Esophagus muscularis mucosa (tissue), 4 donors: ENCODE measurements at regions not wholly inside any gene's neighbourhood (a gene's known extent, or its start where the extent isn't known, plus 50 kb on each side); places are given as distances from the start of the nearest gene placed in this dataset.

Source experiments
- DNase-seq: peaks from one replicate; pipeline ENCODE4 v3.0.0-alpha.2; 2017; ENCODE audit errors: extremely low spot score
- H3K27ac ChIP-seq, 4 donors: fragments of 200-600 bp; sonication (generic); replicated peaks in 1 of 4; 1 replicate in 3 of 4; 2 replicates in 1 of 4; pipeline ENCODE4 v1.5.1; 2016 to 2019; ENCODE audit warnings: mild to moderate bottlenecking in 1 of 4
- H3K27me3 ChIP-seq, 4 donors: fragments of 200-600 bp; sonication (generic); one replicate each; pipeline versions ENCODE4 v1.5.1 to v1.6.0; 2016 to 2019
- H3K36me3 ChIP-seq, 4 donors: fragments of 200-600 bp; sonication (generic); one replicate each; pipeline ENCODE4 v1.5.1; 2016 to 2019
- H3K4me1 ChIP-seq, 4 donors: fragments of 200-600 bp; sonication (generic); one replicate each; pipeline ENCODE4 v1.5.1; 2016 to 2019
- H3K4me3 ChIP-seq, 4 donors: fragments of 200-600 bp; sonication (generic); 1 replicate in 2 of 4; 2 replicates in 2 of 4; pipeline ENCODE4 v1.5.1; 2016 to 2019; ENCODE audit warnings: mild to moderate bottlenecking in 4 of 4, moderate library complexity in 1 of 4
- H3K9me3 ChIP-seq, 4 donors: fragments of 200-600 bp; sonication (generic); 1 replicate in 3 of 4; 2 replicates in 1 of 4; pipeline ENCODE4 v1.5.1; 2016 to 2019
- EP300 ChIP-seq: sonication (generic); formaldehyde crosslinking; IDR thresholded peaks from one replicate; pipeline ENCODE4 v1.6.1; 2017; ENCODE audit warnings: antibody characterized with exemption
- POLR2A ChIP-seq: fragments of 450-650 bp; IDR thresholded peaks from one replicate; pipeline ENCODE4 v1.6.1; 2017; ENCODE audit warnings: antibody characterized with exemption, moderate library complexity, mild to moderate bottlenecking, low read depth
- POLR2AphosphoS5 ChIP-seq, 2 donors: sonication (generic); formaldehyde crosslinking; IDR thresholded peaks; one replicate each; pipeline ENCODE4 v1.6.1; 2017; ENCODE audit warnings: antibody characterized with exemption in 2 of 2
- WGBS: methylation state at CpG from one replicate; pipeline ENCODE4 v1.1.5; 2018; 5-methylcytosine and 5-hydroxymethylcytosine counted together
- intact Hi-C: fragments of 100-400 bp; cut with DNase I; formaldehyde crosslinking; loops from one replicate; pipeline ENCODE4 v1.15.1; 2023
- TF ChIP-seq, protein P1 (sequence below), 3 experiments: fragments of 200-600 bp in 2 of 3; fragments of 450-650 bp in 1 of 3; sonication (generic) in 2 of 3; IDR thresholded peaks; one replicate each; pipeline ENCODE4 v1.5.1; 2017 to 2019; ENCODE audit warnings: antibody characterized with exemption in 3 of 3, mild to moderate bottlenecking in 2 of 3, moderate library complexity in 1 of 3

DNA sequence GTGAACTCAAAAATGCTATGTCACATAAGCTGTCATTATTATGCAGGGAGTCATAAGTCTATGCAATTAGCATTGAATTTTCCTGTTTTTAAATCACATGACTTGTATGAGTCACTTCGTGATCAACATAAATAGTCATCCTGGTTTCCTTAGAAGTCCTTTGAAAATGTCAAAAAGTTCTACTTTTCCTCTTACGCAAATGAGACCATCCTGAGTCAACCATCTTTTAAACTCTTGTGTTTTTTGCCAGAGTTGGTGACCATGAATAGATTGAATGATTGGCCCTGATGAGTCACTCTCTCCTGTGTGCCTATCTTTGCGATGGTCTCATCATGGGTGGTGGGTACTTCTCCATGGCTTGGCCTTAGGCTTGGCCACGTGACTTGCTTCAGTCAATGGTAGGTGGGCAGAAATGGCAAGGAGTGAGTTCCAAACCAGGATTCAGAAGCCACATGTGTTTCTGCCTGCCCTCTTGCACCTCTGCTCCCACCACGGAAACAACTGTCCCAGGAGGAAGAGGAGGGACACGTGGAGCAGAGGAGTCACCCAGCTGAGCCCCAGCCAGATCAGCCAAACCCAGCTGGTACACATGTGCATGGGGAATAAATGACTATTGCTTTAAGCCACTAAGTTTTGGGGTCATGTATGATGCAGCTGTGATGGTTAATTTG lies 123.5 kb upstream of the CACNA1A start:
- TF ChIP-seq EP300: no peak
- TF ChIP-seq, protein P1, sequence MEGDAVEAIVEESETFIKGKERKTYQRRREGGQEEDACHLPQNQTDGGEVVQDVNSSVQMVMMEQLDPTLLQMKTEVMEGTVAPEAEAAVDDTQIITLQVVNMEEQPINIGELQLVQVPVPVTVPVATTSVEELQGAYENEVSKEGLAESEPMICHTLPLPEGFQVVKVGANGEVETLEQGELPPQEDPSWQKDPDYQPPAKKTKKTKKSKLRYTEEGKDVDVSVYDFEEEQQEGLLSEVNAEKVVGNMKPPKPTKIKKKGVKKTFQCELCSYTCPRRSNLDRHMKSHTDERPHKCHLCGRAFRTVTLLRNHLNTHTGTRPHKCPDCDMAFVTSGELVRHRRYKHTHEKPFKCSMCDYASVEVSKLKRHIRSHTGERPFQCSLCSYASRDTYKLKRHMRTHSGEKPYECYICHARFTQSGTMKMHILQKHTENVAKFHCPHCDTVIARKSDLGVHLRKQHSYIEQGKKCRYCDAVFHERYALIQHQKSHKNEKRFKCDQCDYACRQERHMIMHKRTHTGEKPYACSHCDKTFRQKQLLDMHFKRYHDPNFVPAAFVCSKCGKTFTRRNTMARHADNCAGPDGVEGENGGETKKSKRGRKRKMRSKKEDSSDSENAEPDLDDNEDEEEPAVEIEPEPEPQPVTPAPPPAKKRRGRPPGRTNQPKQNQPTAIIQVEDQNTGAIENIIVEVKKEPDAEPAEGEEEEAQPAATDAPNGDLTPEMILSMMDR (IDR thresholded peaks at IDR 0.05): no peak
- TF ChIP-seq POLR2A: no peak
- no peak for TF ChIP-seq POLR2AphosphoS5 (IDR thresholded peaks at IDR 0.05)
- no peak for DNase-seq
- no peaks in the 10 kb centered on the region for H3K36me3 ChIP-seq
- no peak overlapping the region for H3K27ac ChIP-seq
- peaks cover 0 to 7% (median 5%) of the 10 kb centered on the region in 4 donors for H3K4me1 ChIP-seq
- H3K4me3 ChIP-seq: no peak overlapping the region
- intact Hi-C loops: no loop called here
- 82% methylated on average over 6 of the region's 6 CpGs for WGBS
- peaks cover 0 to 6% (median 0%) of the 10 kb centered on the region in 4 donors for H3K9me3 ChIP-seq
- H3K27me3 ChIP-seq: peaks cover 0 to 50% (median 10%) of the 10 kb centered on the region in 4 donors

DNA sequence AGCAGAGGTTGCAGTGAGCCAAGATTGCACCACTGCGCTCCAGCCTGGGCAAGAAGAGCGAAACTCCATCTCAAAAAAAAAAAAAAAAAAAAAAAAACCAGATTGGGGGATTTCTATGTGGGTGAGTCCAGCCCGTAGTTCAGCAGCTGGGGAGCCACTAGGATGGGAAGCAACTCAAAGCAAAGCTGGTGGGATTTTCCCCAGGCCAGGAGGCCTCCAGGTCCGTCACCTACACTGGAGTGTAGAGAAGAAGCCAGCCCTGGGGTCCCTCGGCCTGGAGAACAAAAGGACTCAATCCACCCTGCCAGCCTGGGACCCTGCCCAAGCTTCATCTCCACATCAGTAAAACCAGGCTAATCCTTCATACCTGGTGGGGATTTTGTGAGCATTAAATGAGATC lies 121.3 kb upstream of the CACNA1A start:
- no peak for DNase-seq
- TF ChIP-seq, protein P1 (IDR thresholded peaks at IDR 0.05): no peak
- no peak for TF ChIP-seq EP300
- no peak for TF ChIP-seq POLR2A
- WGBS: 83% methylated on average over 5 of the region's 5 CpGs
- Histone ChIP-seq H3K27me3 (peaks cover 0 to 73% (median 22%) of the 10 kb centered on the region in 4 donors), H3K4me3 (no peak overlapping the region), H3K36me3 (no peaks in the 10 kb centered on the region), H3K9me3 (no peaks in the 10 kb centered on the region), H3K4me1 (peaks cover 0 to under 1% (median 0%) of the 10 kb centered on the region in 4 donors), H3K27ac (no peak overlapping the region)
- intact Hi-C loops: no loop called here

DNA sequence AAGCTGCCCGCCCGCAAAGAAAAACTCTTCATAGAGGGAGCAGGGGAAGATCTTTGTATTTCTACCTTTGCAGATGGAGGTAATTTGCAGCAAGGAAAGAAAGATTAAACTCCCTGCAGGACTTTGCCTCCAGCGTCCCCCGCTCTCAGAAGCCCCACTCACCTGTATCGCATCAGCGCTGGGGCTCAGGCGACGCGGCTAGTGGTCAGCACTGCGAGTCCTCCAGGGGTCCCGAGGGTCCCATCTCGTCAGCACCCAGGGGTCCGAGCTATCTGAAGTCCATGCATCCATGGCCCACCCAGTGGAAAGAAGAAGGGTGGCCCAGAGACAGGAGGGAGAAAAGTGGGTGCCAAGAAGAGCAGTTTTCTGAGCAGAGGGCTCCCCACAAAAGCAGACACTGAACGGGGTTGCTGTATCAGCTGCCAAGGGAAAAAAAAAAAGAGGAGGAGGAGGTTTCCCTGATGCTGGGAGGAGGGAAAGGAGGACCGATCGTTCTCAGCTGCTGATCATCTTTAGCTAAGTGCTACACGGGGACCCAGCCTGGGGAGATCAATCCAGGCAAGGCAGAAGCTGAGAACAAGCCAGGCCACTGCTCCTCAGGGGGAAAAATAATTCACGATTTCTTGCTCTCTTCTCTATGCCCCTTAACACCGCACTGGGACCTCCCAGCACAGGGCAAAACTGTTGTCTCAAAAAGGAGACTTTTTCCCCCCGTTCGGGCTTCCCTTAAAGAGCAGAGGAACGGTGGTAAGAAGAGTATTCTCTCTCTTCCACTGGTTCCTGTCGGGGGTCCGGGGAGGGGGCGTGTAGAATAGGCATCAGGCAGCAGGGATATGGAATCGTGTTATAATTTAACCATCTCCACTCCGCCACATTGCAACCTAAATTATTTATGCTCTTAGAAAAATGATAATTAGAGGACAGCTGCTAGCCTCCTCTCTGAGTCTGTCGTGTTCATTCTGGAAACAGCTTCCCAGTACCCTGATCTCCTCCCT lies 117.7 kb upstream of the CACNA1A start:
- Histone ChIP-seq H3K27ac (no peak overlapping the region), H3K4me1 (no peaks in the 10 kb centered on the region), H3K36me3 (no peaks in the 10 kb centered on the region), H3K4me3 (no peak overlapping the region), H3K9me3 (no peaks in the 10 kb centered on the region), H3K27me3 (peaks cover 0 to 84% (median 22%) of the 10 kb centered on the region in 4 donors)
- no peak for TF ChIP-seq POLR2A
- no peak for TF ChIP-seq EP300
- TF ChIP-seq, protein P1 (IDR thresholded peaks at IDR 0.05): no peak
- TF ChIP-seq POLR2AphosphoS5 (IDR thresholded peaks at IDR 0.05): no peak
- intact Hi-C loops: no loop called here
- DNase-seq: no peak
- WGBS: 30% methylated on average over 27 of the region's 28 CpGs

DNA sequence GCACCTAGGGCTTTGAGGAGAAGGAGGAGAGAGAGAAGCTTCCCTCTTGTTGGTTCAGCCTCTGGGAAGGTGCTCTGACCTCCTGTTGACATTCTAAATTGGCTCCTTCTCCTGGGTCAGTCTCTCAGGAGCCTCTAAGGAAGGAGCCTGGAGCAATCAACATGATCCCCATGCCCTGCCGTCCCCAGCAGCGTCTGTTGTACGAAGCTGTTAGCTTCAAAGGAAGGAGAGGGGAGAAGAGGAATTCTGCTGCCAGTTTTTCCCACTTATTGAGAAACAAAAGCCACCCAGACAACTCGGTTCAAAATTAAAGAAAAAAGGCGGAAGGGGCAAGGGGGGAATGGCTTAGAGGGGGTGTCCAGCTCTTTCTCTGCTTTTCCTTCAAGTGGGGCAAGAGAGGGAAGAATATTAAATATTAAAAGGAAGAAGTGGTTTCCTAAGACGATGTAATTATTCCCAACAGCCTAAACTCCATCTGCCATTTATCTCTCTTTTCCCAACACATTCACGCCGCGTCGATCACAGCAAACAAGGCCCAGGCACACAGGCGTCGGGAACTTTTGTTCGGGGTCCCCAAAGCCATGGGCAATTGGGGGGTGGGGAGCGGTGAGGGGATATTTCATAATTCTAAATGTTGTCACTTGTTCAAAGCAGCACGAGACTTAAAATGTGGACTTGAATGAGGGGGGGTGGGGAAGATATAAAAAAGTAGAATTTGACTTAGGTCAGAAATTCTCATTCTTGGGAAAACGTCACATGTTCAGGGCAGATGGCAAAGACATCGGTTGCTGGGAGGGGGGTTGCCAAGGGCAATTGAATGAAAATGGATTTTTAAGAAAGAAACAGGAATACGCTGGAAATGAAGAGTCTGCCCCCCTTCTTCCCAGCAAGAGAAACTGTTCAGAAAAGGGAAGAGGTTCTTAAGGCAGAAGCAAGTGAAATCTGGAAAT lies 116.8 kb upstream of the CACNA1A start:
- Histone ChIP-seq H3K27ac (no peak overlapping the region), H3K4me1 (no peaks in the 10 kb centered on the region), H3K36me3 (no peaks in the 10 kb centered on the region), H3K27me3 (peaks cover 0 to 74% (median 21%) of the 10 kb centered on the region in 4 donors), H3K9me3 (no peaks in the 10 kb centered on the region), H3K4me3 (no peak overlapping the region)
- DNase-seq: no peak
- no peak for TF ChIP-seq EP300
- TF ChIP-seq, protein P1 (IDR thresholded peaks at IDR 0.05): no peak
- TF ChIP-seq POLR2AphosphoS5 (IDR thresholded peaks at IDR 0.05): no peak
- no peak for TF ChIP-seq POLR2A
- 49% methylated on average over 18 of the region's 18 CpGs for WGBS
- intact Hi-C loops: no loop called here
